ENCODE measurements at regions not wholly inside any gene's neighbourhood (a gene's known extent, or its start where the extent isn't known, plus 50 kb on each side); places are given as distances from the start of the nearest gene placed in this dataset.

- no peak for DNase-seq (ENCODE audit: low spot score)
- TF ChIP-seq CTCF (IDR thresholded peaks at IDR 0.05; ENCODE audit: extremely low read depth, missing control alignments), result no peak
These were observed 736.4 kb upstream of the MARCKS start for GRCh38 chr6:113120582-113121285.

- DNase-seq (ENCODE audit: low spot score), result no peak
These were observed 735.6 kb upstream of the MARCKS start for GRCh38 chr6:113121571-113121970.

GRCh38 chr6:113122060-113122459 lies 735.1 kb upstream of the MARCKS start:
- no peak for TF ChIP-seq CTCF (IDR thresholded peaks at IDR 0.05; ENCODE audit: extremely low read depth, missing control alignments)
- no peak for DNase-seq (ENCODE audit: low spot score)

More at GRCh38 chr6:113121571-113121970, 735.6 kb upstream of the MARCKS start:
- TF ChIP-seq CTCF (IDR thresholded peaks at IDR 0.05; ENCODE audit: extremely low read depth, missing control alignments), result no peak

- no peak for DNase-seq (ENCODE audit: low spot score)
- TF ChIP-seq CTCF (IDR thresholded peaks at IDR 0.05; ENCODE audit: extremely low read depth, missing control alignments), result no peak
These were observed 731.5 kb upstream of the MARCKS start for GRCh38 chr6:113125626-113126025.

- no peak for DNase-seq (ENCODE audit: low spot score)
- no peak for TF ChIP-seq CTCF (IDR thresholded peaks at IDR 0.05; ENCODE audit: extremely low read depth, missing control alignments)
These were observed 729.2 kb upstream of the MARCKS start for GRCh38 chr6:113127786-113128419.

- no peak for TF ChIP-seq CTCF (IDR thresholded peaks at IDR 0.05; ENCODE audit: extremely low read depth, missing control alignments)
- DNase-seq (ENCODE audit: low spot score), result no peak
These were observed 728.5 kb upstream of the MARCKS start for GRCh38 chr6:113128661-113129060.

- no peak for DNase-seq (ENCODE audit: low spot score)
- no peak for TF ChIP-seq CTCF (IDR thresholded peaks at IDR 0.05; ENCODE audit: extremely low read depth, missing control alignments)
These were observed 727.2 kb upstream of the MARCKS start for GRCh38 chr6:113129991-113130390.

Measured in GM20000 (cell line).